ENCODE measurements at regions not wholly inside any gene's neighbourhood (a gene's known extent, or its start where the extent isn't known, plus 50 kb on each side); places are given as distances from the start of the nearest gene placed in this dataset.

DNA sequence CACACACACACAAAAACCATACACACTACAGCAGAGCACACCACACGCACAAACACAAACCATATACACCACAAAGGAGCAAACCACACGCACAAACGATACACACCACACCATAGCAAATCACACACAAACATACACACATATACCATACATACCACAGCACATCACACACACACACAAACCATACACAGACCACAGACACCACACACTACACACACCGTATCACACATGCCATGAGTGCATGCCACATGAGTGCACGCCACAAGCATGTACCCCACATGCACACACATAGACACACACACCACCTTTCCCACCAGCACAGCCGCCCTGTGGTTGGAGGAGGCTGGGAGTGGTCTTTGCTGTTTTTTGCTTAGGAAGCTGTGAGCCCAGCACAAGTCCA lies 517.1 kb upstream of the MYT1L start:
- no peak overlapping the region for H3K9ac ChIP-seq
- DNase-seq, result no peak
- H3K9me2 ChIP-seq, result no peaks in the 10 kb centered on the region
- H3K27me3 ChIP-seq (ENCODE audit: insufficient read depth), result no peaks in the 10 kb centered on the region
- no peaks in the 10 kb centered on the region for H3K36me3 ChIP-seq (replicated peaks in 1 of 2; ENCODE audit: control insufficient read depth in 1 of 2, insufficient read depth in 2 of 2, low read length in 1 of 2)
- no peaks in the 10 kb centered on the region for H3K79me2 ChIP-seq (ENCODE audit: insufficient read depth)
- H3K4me1 ChIP-seq (ENCODE audit: control insufficient read depth in 1 of 2, insufficient read depth in 2 of 2, low read depth in 1 of 2, low read length in 1 of 2), result peaks cover 0 to 76% of the 10 kb centered on the region in 2 experiments; a peak in 2 of 4 replicates
- no peak overlapping the region for H2AFZ ChIP-seq (ENCODE audit: low read depth)
- no peaks in the 10 kb centered on the region for H3K9me3 ChIP-seq
- H3K4me2 ChIP-seq, result no peak overlapping the region
- TF ChIP-seq RFX5 (IDR thresholded peaks at IDR 0.05; ENCODE audit: low read length) (no peak), EP300 (IDR thresholded peaks at IDR 0.05; ENCODE audit: borderline replicate concordance in 1 of 2, low read depth in 1 of 2, low read length in 1 of 2) (no peak), GABPA (IDR thresholded peaks at IDR 0.05; ENCODE audit: low read depth) (no peak), RXRA (IDR thresholded peaks at IDR 0.05; ENCODE audit: borderline replicate concordance, low read depth) (no peak), CHD2 (IDR thresholded peaks at IDR 0.05; ENCODE audit: low read length, partially characterized antibody) (no peak), GATA2 (CRISPR knock-in tag; IDR thresholded peaks at IDR 0.05) (no peak), MEF2A (IDR thresholded peaks at IDR 0.05; ENCODE audit: borderline replicate concordance, low read depth) (no peak), NFIC (IDR thresholded peaks at IDR 0.05; ENCODE audit: borderline replicate concordance) (no peak), YY1 (IDR thresholded peaks at IDR 0.05; ENCODE audit: low read depth) (no peak), JUND (IDR thresholded peaks at IDR 0.05) (no peak), POLR2AphosphoS5 (IDR thresholded peaks at IDR 0.05; ENCODE audit: low read depth, low read length) (no peak), FOSL2 (IDR thresholded peaks at IDR 0.05; ENCODE audit: borderline replicate concordance, low read depth) (no peak)
- TF ChIP-seq, protein P1, sequence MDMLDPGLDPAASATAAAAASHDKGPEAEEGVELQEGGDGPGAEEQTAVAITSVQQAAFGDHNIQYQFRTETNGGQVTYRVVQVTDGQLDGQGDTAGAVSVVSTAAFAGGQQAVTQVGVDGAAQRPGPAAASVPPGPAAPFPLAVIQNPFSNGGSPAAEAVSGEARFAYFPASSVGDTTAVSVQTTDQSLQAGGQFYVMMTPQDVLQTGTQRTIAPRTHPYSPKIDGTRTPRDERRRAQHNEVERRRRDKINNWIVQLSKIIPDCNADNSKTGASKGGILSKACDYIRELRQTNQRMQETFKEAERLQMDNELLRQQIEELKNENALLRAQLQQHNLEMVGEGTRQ (IDR thresholded peaks at IDR 0.05; ENCODE audit: borderline replicate concordance, low read depth, low read length), result no peak
- TF ChIP-seq, protein P2, sequence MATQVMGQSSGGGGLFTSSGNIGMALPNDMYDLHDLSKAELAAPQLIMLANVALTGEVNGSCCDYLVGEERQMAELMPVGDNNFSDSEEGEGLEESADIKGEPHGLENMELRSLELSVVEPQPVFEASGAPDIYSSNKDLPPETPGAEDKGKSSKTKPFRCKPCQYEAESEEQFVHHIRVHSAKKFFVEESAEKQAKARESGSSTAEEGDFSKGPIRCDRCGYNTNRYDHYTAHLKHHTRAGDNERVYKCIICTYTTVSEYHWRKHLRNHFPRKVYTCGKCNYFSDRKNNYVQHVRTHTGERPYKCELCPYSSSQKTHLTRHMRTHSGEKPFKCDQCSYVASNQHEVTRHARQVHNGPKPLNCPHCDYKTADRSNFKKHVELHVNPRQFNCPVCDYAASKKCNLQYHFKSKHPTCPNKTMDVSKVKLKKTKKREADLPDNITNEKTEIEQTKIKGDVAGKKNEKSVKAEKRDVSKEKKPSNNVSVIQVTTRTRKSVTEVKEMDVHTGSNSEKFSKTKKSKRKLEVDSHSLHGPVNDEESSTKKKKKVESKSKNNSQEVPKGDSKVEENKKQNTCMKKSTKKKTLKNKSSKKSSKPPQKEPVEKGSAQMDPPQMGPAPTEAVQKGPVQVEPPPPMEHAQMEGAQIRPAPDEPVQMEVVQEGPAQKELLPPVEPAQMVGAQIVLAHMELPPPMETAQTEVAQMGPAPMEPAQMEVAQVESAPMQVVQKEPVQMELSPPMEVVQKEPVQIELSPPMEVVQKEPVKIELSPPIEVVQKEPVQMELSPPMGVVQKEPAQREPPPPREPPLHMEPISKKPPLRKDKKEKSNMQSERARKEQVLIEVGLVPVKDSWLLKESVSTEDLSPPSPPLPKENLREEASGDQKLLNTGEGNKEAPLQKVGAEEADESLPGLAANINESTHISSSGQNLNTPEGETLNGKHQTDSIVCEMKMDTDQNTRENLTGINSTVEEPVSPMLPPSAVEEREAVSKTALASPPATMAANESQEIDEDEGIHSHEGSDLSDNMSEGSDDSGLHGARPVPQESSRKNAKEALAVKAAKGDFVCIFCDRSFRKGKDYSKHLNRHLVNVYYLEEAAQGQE (IDR thresholded peaks at IDR 0.05; ENCODE audit: low read depth, low read length), result no peak
- TF ChIP-seq, protein P3, sequence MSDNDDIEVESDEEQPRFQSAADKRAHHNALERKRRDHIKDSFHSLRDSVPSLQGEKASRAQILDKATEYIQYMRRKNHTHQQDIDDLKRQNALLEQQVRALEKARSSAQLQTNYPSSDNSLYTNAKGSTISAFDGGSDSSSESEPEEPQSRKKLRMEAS (IDR thresholded peaks at IDR 0.05; ENCODE audit: low read depth), result no peak
- TF ChIP-seq, protein P4, sequence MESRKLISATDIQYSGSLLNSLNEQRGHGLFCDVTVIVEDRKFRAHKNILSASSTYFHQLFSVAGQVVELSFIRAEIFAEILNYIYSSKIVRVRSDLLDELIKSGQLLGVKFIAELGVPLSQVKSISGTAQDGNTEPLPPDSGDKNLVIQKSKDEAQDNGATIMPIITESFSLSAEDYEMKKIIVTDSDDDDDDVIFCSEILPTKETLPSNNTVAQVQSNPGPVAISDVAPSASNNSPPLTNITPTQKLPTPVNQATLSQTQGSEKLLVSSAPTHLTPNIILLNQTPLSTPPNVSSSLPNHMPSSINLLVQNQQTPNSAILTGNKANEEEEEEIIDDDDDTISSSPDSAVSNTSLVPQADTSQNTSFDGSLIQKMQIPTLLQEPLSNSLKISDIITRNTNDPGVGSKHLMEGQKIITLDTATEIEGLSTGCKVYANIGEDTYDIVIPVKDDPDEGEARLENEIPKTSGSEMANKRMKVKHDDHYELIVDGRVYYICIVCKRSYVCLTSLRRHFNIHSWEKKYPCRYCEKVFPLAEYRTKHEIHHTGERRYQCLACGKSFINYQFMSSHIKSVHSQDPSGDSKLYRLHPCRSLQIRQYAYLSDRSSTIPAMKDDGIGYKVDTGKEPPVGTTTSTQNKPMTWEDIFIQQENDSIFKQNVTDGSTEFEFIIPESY (IDR thresholded peaks at IDR 0.05; ENCODE audit: borderline replicate concordance, low read depth), result no peak
- H3K27ac ChIP-seq (ENCODE audit: low read depth in 2 of 2, low read length in 1 of 2), result peak overlapping the region in 1 of 2 experiments; percentile 85; a peak in 3 of 4 replicates
- ChIA-PET CTCF (interaction anchor here (0.8 to 1.5 kb wide), 3 partner anchors 54 to 256 kb away, joined by 3 to 4 read pairs (median 4); no protein-coding TSS in a partner anchor), POLR2A (interaction anchor here (0.6 to 5.1 kb wide), 11 partner anchors 9 to 518 kb away, joined by 3 to 71 read pairs (median 11); partner anchors contain the start of gene MYT1L)
- no peak overlapping the region for H3K4me3 ChIP-seq (ENCODE audit: low read depth in 2 of 2, low read length in 1 of 2)
- no peaks in the 10 kb centered on the region for H3F3A ChIP-seq (replicated peaks; ENCODE audit: insufficient read depth)
- WGBS (ENCODE audit: low lambda C conversion rate), result 46% methylated on average over 6 of the region's 6 CpGs
- H4K20me1 ChIP-seq (ENCODE audit: insufficient read depth), result no peaks in the 10 kb centered on the region
